H1 (cell line): ENCODE measurements at regions not wholly inside any gene's neighbourhood (a gene's known extent, or its start where the extent isn't known, plus 50 kb on each side); places are given as distances from the start of the nearest gene placed in this dataset.

Source experiments
- ATF3 ChIP-seq: IDR thresholded peaks from 2 replicates; pipeline ENCODE4 v1.6.1; 2011; ENCODE audit warnings: low read depth, mild to moderate bottlenecking, low read length; ENCODE audit not compliant: insufficient read depth
- CHD7 ChIP-seq: fragments of 300-600 bp; sonication (generic); IDR thresholded peaks from 2 replicates; pipeline ENCODE4 v1.7.1; 2012; ENCODE audit warnings: low read length, moderate library complexity, mild to moderate bottlenecking, inconsistent platforms; ENCODE audit not compliant: insufficient replicate concordance
- E2F6 ChIP-seq: IDR thresholded peaks from 2 replicates; pipeline ENCODE4 v1.6.1; 2012; ENCODE audit warnings: inconsistent platforms
- SRF ChIP-seq: IDR thresholded peaks from 2 replicates; pipeline ENCODE4 v1.6.1; 2011; ENCODE audit warnings: mild to moderate bottlenecking, low read depth, low read length, moderate library complexity

GRCh38 chr11:57888386-57888785 is 126.8 kb downstream of the CTNND1 start (continued):
- TF ChIP-seq CHD7 = no peak
- no peak for TF ChIP-seq ATF3
- TF ChIP-seq SRF = no peak
- no peak for TF ChIP-seq E2F6
